Keratinocyte (primary cell): ENCODE measurements at regions not wholly inside any gene's neighbourhood (a gene's known extent, or its start where the extent isn't known, plus 50 kb on each side); places are given as distances from the start of the nearest gene placed in this dataset.

Experiments used
- DNase-seq: peaks from one replicate; pipeline ENCODE4 v3.0.0-alpha.2; 2011; ENCODE audit warnings: low read depth, missing footprints, low spot score
- FAIRE-seq: peaks from 2 replicates; lab custom pipeline; 2011; peaks lifted over from hg19 to GRCh38; lab: Jason Lieb, UNC
- H2AFZ ChIP-seq: 2 replicates; pipeline ENCODE4 v1.6.0; 2012; ENCODE audit warnings: low read length, control low read depth, inconsistent platforms; ENCODE audit not compliant: control insufficient read depth
- H3K27ac ChIP-seq: 2 replicates; pipeline ENCODE4 v1.5.1; 2011; ENCODE audit warnings: low read length; ENCODE audit not compliant: control insufficient read depth, insufficient read depth
- H3K27me3 ChIP-seq: 3 replicates; pipeline ENCODE4 v1.6.0; 2011; ENCODE audit warnings: low read length; ENCODE audit not compliant: control insufficient read depth, insufficient read depth; ENCODE audit errors: extremely low read depth
- H3K36me3 ChIP-seq, 2 experiments: 2 replicates in 1 of 2; 3 replicates in 1 of 2; pipeline ENCODE4 v1.5.1; 2011; ENCODE audit warnings: low read length in 2 of 2, mild to moderate bottlenecking in 1 of 2; ENCODE audit not compliant: control insufficient read depth in 2 of 2, insufficient read depth in 2 of 2; ENCODE audit errors: extremely low read depth in 1 of 2
- H3K4me1 ChIP-seq: 3 replicates; pipeline ENCODE4 v1.5.1; 2011; ENCODE audit warnings: low read length; ENCODE audit not compliant: control insufficient read depth, insufficient read depth; ENCODE audit errors: extremely low read depth
- H3K4me2 ChIP-seq: 3 replicates; pipeline ENCODE4 v1.6.0; 2011; ENCODE audit warnings: low read depth, low read length; ENCODE audit not compliant: control insufficient read depth, insufficient read depth; ENCODE audit errors: extremely low read depth
- H3K4me3 ChIP-seq, 3 experiments: fragments of 200-600 bp in 1 of 3; sonication (generic) in 1 of 3; 2 replicates in 2 of 3; 3 replicates in 1 of 3; pipeline ENCODE4 v1.5.1; 2011 to 2016; ENCODE audit warnings: low read length in 3 of 3, mild to moderate bottlenecking in 3 of 3, control low read depth in 2 of 3, inconsistent platforms in 1 of 3, low read depth in 1 of 3, mixed read lengths in 1 of 3, mixed run types in 1 of 3, moderate library complexity in 1 of 3; ENCODE audit not compliant: control insufficient read depth in 2 of 3, insufficient read depth in 2 of 3; ENCODE audit errors: extremely low read depth in 1 of 3
- H3K79me2 ChIP-seq: 2 replicates; pipeline ENCODE4 v1.6.0; 2012; ENCODE audit warnings: low read length; ENCODE audit not compliant: control insufficient read depth, insufficient read depth
- H3K9ac ChIP-seq: 3 replicates; pipeline ENCODE4 v1.6.0; 2011; ENCODE audit warnings: low read length; ENCODE audit not compliant: control insufficient read depth, insufficient read depth; ENCODE audit errors: extremely low read depth
- H3K9me1 ChIP-seq: 3 replicates; pipeline ENCODE4 v1.6.0; 2011; ENCODE audit warnings: low read length; ENCODE audit not compliant: control insufficient read depth, insufficient read depth; ENCODE audit errors: extremely low read depth
- H3K9me3 ChIP-seq: 2 replicates; pipeline ENCODE4 v1.5.1; 2012; ENCODE audit warnings: low read depth, low read length; ENCODE audit not compliant: control insufficient read depth
- H4K20me1 ChIP-seq: 3 replicates; pipeline ENCODE4 v1.6.0; 2011; ENCODE audit warnings: low read length; ENCODE audit not compliant: control insufficient read depth, insufficient read depth; ENCODE audit errors: extremely low read depth
- EZH2 ChIP-seq: IDR thresholded peaks from one replicate; pipeline ENCODE4 v1.6.1; 2012; ENCODE audit warnings: inconsistent platforms, mild to moderate bottlenecking, low read length, moderate library complexity
- dilution Hi-C: fragments of 300-500 bp; cut with MboI; formaldehyde crosslinking; loops from one replicate; pipeline ENCODE4 v1.7.0; 2020; ENCODE audit warnings: low sequenced_read_pairs; ENCODE audit not compliant: extremely low pct_ligation_motif_present
- TF ChIP-seq, protein P1 (sequence below), 3 experiments: IDR thresholded peaks in 1 of 3; conservative IDR thresholded peaks in 1 of 3; optimal IDR thresholded peaks in 1 of 3; 2 replicates in 2 of 3; 3 replicates in 1 of 3; pipeline versions ENCODE3 to v1.5.1; 2011; ENCODE audit warnings: low read length in 3 of 3, mild to moderate bottlenecking in 3 of 3, moderate library complexity in 2 of 3, control low read depth in 1 of 3, inconsistent platforms in 1 of 3; ENCODE audit not compliant: insufficient read depth in 2 of 3; ENCODE audit errors: extremely low read depth in 1 of 3

DNA sequence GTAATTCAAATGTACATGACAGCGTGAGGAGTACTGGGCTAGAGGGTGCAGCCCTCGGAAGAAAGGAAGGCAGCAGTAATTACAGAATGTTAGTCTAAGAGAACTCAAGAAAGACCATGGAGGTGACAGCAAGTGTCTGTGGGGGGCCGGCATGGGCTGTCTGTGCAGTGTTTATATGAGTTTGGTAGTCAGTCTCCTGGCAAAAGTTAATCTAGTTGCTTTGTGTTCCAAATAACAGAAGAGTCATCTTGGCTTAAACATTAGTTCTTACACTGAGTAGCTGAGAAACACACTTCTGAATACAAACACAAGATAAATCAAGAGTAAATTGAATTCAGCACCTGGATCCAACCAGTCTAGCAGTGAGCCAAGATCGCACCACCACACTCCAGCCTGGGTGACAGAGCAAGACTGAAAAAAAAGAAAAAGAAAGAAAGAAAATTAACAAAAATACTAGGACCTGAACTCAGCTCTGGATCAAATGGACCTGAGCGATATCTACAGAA is 189.3 kb upstream of the COX10 start:
- no peaks in the 10 kb centered on the region for H3K9me3 ChIP-seq
- no peak overlapping the region for H3K4me2 ChIP-seq
- H3K79me2 ChIP-seq = no peaks in the 10 kb centered on the region
- no peaks in the 10 kb centered on the region for H3K27me3 ChIP-seq
- no peak overlapping the region for H3K27ac ChIP-seq
- no peak overlapping the region for H2AFZ ChIP-seq
- no peaks in the 10 kb centered on the region for H4K20me1 ChIP-seq
- H3K4me1 ChIP-seq = no peaks in the 10 kb centered on the region
- FAIRE-seq = no peak
- H3K4me3 ChIP-seq = no peak overlapping the region
- dilution Hi-C loops = no loop called here
- TF ChIP-seq, protein P1, sequence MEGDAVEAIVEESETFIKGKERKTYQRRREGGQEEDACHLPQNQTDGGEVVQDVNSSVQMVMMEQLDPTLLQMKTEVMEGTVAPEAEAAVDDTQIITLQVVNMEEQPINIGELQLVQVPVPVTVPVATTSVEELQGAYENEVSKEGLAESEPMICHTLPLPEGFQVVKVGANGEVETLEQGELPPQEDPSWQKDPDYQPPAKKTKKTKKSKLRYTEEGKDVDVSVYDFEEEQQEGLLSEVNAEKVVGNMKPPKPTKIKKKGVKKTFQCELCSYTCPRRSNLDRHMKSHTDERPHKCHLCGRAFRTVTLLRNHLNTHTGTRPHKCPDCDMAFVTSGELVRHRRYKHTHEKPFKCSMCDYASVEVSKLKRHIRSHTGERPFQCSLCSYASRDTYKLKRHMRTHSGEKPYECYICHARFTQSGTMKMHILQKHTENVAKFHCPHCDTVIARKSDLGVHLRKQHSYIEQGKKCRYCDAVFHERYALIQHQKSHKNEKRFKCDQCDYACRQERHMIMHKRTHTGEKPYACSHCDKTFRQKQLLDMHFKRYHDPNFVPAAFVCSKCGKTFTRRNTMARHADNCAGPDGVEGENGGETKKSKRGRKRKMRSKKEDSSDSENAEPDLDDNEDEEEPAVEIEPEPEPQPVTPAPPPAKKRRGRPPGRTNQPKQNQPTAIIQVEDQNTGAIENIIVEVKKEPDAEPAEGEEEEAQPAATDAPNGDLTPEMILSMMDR (optimal IDR thresholded peaks at IDR 0.05 in 1 of 3, IDR thresholded peaks at IDR 0.05 in 1 of 3, conservative IDR thresholded peaks at IDR 0.05 in 1 of 3; ENCODE audit: extremely low read depth in 1 of 3, insufficient read depth in 2 of 3, low read length in 3 of 3) = no peak
- TF ChIP-seq EZH2 = no peak
- H3K9ac ChIP-seq = no peak overlapping the region
- no peaks in the 10 kb centered on the region for H3K36me3 ChIP-seq
- no peaks in the 10 kb centered on the region for H3K9me1 ChIP-seq
- DNase-seq = no peak

DNA sequence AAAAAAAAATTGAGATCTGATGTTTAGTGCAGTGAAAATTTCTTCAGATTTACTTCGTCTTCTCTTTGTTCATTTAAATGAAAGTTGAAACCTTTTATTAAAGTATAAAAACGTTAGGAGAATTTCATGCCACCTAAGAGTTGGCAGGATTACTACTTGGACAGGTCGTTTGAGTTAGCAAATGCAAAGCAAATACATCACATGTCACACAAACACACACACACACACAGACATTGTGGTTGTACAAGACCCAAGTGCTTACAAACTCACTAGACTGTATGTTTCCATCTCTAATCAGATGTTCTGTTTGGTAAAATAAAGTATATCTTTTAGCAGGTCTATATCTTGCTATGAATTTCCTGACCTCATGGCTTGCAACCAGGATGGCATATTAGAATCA is 185.6 kb upstream of the COX10 start:
- no peaks in the 10 kb centered on the region for H3K79me2 ChIP-seq
- FAIRE-seq = no peak
- H3K9me1 ChIP-seq = no peaks in the 10 kb centered on the region
- dilution Hi-C loops = no loop called here
- no peaks in the 10 kb centered on the region for H3K36me3 ChIP-seq
- H3K9ac ChIP-seq = no peak overlapping the region
- no peaks in the 10 kb centered on the region for H3K9me3 ChIP-seq
- H3K27me3 ChIP-seq = no peaks in the 10 kb centered on the region
- no peaks in the 10 kb centered on the region for H3K4me1 ChIP-seq
- H3K4me3 ChIP-seq = no peak overlapping the region
- no peaks in the 10 kb centered on the region for H4K20me1 ChIP-seq
- H3K27ac ChIP-seq = no peak overlapping the region
- DNase-seq = no peak
- H3K4me2 ChIP-seq = no peak overlapping the region
- TF ChIP-seq, protein P1 (optimal IDR thresholded peaks at IDR 0.05 in 1 of 3, IDR thresholded peaks at IDR 0.05 in 1 of 3, conservative IDR thresholded peaks at IDR 0.05 in 1 of 3; ENCODE audit: extremely low read depth in 1 of 3, insufficient read depth in 2 of 3, low read length in 3 of 3) = no peak
- TF ChIP-seq EZH2 = no peak
- H2AFZ ChIP-seq = no peak overlapping the region
